GM10266 (cell line): ENCODE measurements at regions not wholly inside any gene's neighbourhood (a gene's known extent, or its start where the extent isn't known, plus 50 kb on each side); places are given as distances from the start of the nearest gene placed in this dataset.

Experiments used
- DNase-seq: peaks from one replicate; pipeline ENCODE4 v3.0.0; 2012; ENCODE audit errors: extremely low spot score
- TF ChIP-seq, protein P1 (sequence below): IDR thresholded peaks from 2 replicates; pipeline ENCODE4 v1.5.1; 2012; ENCODE audit warnings: mild to moderate bottlenecking, low read depth; ENCODE audit not compliant: control insufficient read depth, insufficient read depth; ENCODE audit errors: missing control alignments

- TF ChIP-seq, protein P1, sequence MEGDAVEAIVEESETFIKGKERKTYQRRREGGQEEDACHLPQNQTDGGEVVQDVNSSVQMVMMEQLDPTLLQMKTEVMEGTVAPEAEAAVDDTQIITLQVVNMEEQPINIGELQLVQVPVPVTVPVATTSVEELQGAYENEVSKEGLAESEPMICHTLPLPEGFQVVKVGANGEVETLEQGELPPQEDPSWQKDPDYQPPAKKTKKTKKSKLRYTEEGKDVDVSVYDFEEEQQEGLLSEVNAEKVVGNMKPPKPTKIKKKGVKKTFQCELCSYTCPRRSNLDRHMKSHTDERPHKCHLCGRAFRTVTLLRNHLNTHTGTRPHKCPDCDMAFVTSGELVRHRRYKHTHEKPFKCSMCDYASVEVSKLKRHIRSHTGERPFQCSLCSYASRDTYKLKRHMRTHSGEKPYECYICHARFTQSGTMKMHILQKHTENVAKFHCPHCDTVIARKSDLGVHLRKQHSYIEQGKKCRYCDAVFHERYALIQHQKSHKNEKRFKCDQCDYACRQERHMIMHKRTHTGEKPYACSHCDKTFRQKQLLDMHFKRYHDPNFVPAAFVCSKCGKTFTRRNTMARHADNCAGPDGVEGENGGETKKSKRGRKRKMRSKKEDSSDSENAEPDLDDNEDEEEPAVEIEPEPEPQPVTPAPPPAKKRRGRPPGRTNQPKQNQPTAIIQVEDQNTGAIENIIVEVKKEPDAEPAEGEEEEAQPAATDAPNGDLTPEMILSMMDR = no peak
- DNase-seq = no peak
These were observed 145.6 kb upstream of the CHRM3 start for GRCh38 chr1:239240736-239241135.

- no peak for DNase-seq
- TF ChIP-seq, protein P1 = no peak
These were observed 146.8 kb upstream of the CHRM3 start for GRCh38 chr1:239239529-239239928.

DNA sequence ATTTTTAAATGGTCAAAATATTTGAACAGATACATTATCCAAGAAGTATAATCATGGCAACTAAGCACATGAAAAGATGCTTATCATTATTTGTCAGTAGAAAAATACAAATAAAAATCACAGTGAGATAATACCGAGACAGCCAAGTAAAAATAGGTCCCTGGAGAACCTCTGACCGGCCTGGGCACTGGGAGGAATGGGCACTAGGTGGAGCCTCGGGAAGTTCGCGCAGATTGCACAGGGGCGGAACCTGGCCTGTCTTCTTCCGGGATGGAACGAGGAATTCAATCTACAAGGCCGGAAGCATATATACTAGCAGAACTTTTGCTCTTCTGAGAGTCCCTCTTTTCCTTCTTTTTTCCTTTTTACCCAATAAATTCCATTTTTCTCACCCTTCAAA, 148.5 kb upstream of the CHRM3 start:
- TF ChIP-seq, protein P1 = no peak

GRCh38 chr1:239233626-239234025, 152.7 kb upstream of the CHRM3 start:
- no peak for DNase-seq
- TF ChIP-seq, protein P1 = no peak

More for the DNA sequence above, 148.5 kb upstream of the CHRM3 start:
- DNase-seq = no peak

GRCh38 chr1:239232921-239233320, 153.4 kb upstream of the CHRM3 start:
- TF ChIP-seq, protein P1 = no peak
- DNase-seq = no peak

- DNase-seq = no peak
- TF ChIP-seq, protein P1 = no peak
These were observed 157.9 kb upstream of the CHRM3 start for GRCh38 chr1:239228451-239228850.

GRCh38 chr1:239225396-239225795, 161.0 kb upstream of the CHRM3 start:
- TF ChIP-seq, protein P1 = no peak
- DNase-seq = no peak
